Mesenchymal stem cell (in vitro differentiated cells and primary cell): ENCODE measurements at regions not wholly inside any gene's neighbourhood (a gene's known extent, or its start where the extent isn't known, plus 50 kb on each side); places are given as distances from the start of the nearest gene placed in this dataset.

ENCODE experiments used
- DNase-seq: peaks from one replicate; pipeline ENCODE4 v3.0.0-alpha.2; 2013
- H2AFZ ChIP-seq: one replicate; pipeline ENCODE4 v1.6.1; 2013; ENCODE audit warnings: low read depth, mild to moderate bottlenecking, control low read depth, inconsistent platforms, low read length, moderate library complexity
- H2AK5ac ChIP-seq: 2 replicates; pipeline ENCODE4 v1.6.1; 2013; ENCODE audit warnings: low read length, moderate library complexity, mild to moderate bottlenecking, inconsistent platforms; ENCODE audit not compliant: severe bottlenecking
- H2BK120ac ChIP-seq: one replicate; pipeline ENCODE4 v1.6.1; 2013; ENCODE audit warnings: low read depth, mild to moderate bottlenecking, inconsistent platforms, low read length, moderate library complexity
- H2BK12ac ChIP-seq, 2 experiments: one replicate each; pipeline ENCODE4 v1.6.1; 2013; ENCODE audit warnings: inconsistent platforms in 2 of 2, low read length in 2 of 2, mild to moderate bottlenecking in 2 of 2, moderate library complexity in 2 of 2, control low read depth in 1 of 2
- H2BK15ac ChIP-seq: one replicate; pipeline ENCODE4 v1.6.1; 2013; ENCODE audit warnings: mild to moderate bottlenecking, low read depth, inconsistent platforms; ENCODE audit not compliant: poor library complexity, severe bottlenecking
- H2BK5ac ChIP-seq: 2 replicates; pipeline ENCODE4 v1.6.1; 2013; ENCODE audit warnings: low read depth, mild to moderate bottlenecking, low read length, control low read depth, inconsistent platforms; ENCODE audit not compliant: poor library complexity, severe bottlenecking
- H3K14ac ChIP-seq, 2 experiments: one replicate each; pipeline ENCODE4 v1.6.1; 2013; ENCODE audit warnings: inconsistent platforms in 2 of 2, low read length in 2 of 2, control low read depth in 1 of 2, mild to moderate bottlenecking in 1 of 2, moderate library complexity in 1 of 2
- H3K18ac ChIP-seq, 2 experiments: one replicate each; pipeline ENCODE4 v1.6.1; 2013; ENCODE audit warnings: inconsistent platforms in 2 of 2, low read length in 2 of 2, control low read depth in 1 of 2, low read depth in 1 of 2, mild to moderate bottlenecking in 1 of 2
- H3K23ac ChIP-seq, 2 experiments: one replicate each; pipeline ENCODE4 v1.6.1; 2013; ENCODE audit warnings: inconsistent platforms in 2 of 2, low read length in 2 of 2, mild to moderate bottlenecking in 2 of 2, moderate library complexity in 2 of 2, control low read depth in 1 of 2
- H3K27ac ChIP-seq: 2 replicates; pipeline ENCODE4 v1.5.1; 2013; ENCODE audit warnings: mild to moderate bottlenecking, moderate library complexity, low read length, control low read depth, inconsistent platforms; ENCODE audit not compliant: poor library complexity, severe bottlenecking
- H3K27me3 ChIP-seq, 2 experiments: 2 replicates each; pipeline versions ENCODE4 v1.6.1 to v1.7.0; 2013; ENCODE audit warnings: low read length in 2 of 2, mild to moderate bottlenecking in 2 of 2, moderate library complexity in 2 of 2, control low read depth in 1 of 2, inconsistent platforms in 1 of 2; ENCODE audit not compliant: control insufficient read depth in 1 of 2, insufficient read depth in 1 of 2
- H3K36me3 ChIP-seq, 2 experiments: 2 replicates each; pipeline versions ENCODE4 v1.6.1 to v1.7.0; 2013; ENCODE audit warnings: low read length in 2 of 2, control low read depth in 1 of 2, inconsistent platforms in 1 of 2, low read depth in 1 of 2, mild to moderate bottlenecking in 1 of 2; ENCODE audit not compliant: insufficient read depth in 2 of 2, control insufficient read depth in 1 of 2
- H3K4ac ChIP-seq, 2 experiments: one replicate each; pipeline ENCODE4 v1.6.1; 2013; ENCODE audit warnings: inconsistent platforms in 2 of 2, low read length in 2 of 2, mild to moderate bottlenecking in 2 of 2, moderate library complexity in 2 of 2, control low read depth in 1 of 2, low read depth in 1 of 2
- H3K4me1 ChIP-seq: 2 replicates; pipeline ENCODE4 v1.6.1; 2013; ENCODE audit warnings: low read depth, low read length, control low read depth; ENCODE audit not compliant: control insufficient read depth, insufficient read depth
- H3K4me2 ChIP-seq: 2 replicates; pipeline ENCODE4 v1.6.1; 2013; ENCODE audit warnings: low read length, mild to moderate bottlenecking, inconsistent platforms; ENCODE audit not compliant: poor library complexity, severe bottlenecking
- H3K4me3 ChIP-seq, 2 experiments: 2 replicates each; pipeline versions ENCODE4 v1.5.1 to v1.7.0; 2013; ENCODE audit warnings: low read length in 2 of 2, mild to moderate bottlenecking in 2 of 2, control low read depth in 1 of 2, low read depth in 1 of 2; ENCODE audit not compliant: insufficient read depth in 1 of 2
- H3K79me1 ChIP-seq: replicated peaks from 2 replicates; pipeline ENCODE4 v1.6.1; 2013; ENCODE audit warnings: mild to moderate bottlenecking, control low read depth, low read length, inconsistent platforms; ENCODE audit not compliant: poor library complexity, severe bottlenecking
- H3K9ac ChIP-seq: 2 replicates; pipeline ENCODE4 v1.7.0; 2013; ENCODE audit warnings: mild to moderate bottlenecking, low read length, moderate library complexity
- H3K9me3 ChIP-seq: 2 replicates; pipeline ENCODE4 v1.7.0; 2013; ENCODE audit warnings: mild to moderate bottlenecking, low read length; ENCODE audit not compliant: control insufficient read depth
- H4K8ac ChIP-seq: one replicate; pipeline ENCODE4 v1.6.1; 2013; ENCODE audit warnings: inconsistent platforms, mild to moderate bottlenecking, low read length, moderate library complexity
- H4K91ac ChIP-seq: one replicate; pipeline ENCODE4 v1.6.1; 2013; ENCODE audit warnings: mild to moderate bottlenecking, low read length, inconsistent platforms
- WGBS: methylation state at CpG from one replicate; pipeline ENCODE4 v1.1.7; 2013; ENCODE audit warnings: mixed read lengths; 5-methylcytosine and 5-hydroxymethylcytosine counted together

- no peak for DNase-seq
- Histone ChIP-seq H2AFZ (no peak overlapping the region), H3K9ac (no peak overlapping the region), H3K4me1 (no peaks in the 10 kb centered on the region), H2BK12ac (no peak overlapping the region), H3K27ac (no peak overlapping the region), H3K14ac (no peak overlapping the region), H3K79me1 (no peaks in the 10 kb centered on the region), H3K4ac (no peak overlapping the region), H3K27me3 (peaks cover 0 to 23% of the 10 kb centered on the region in 2 experiments), H4K8ac (no peak overlapping the region), H3K36me3 (no peaks in the 10 kb centered on the region), H4K91ac (no peak overlapping the region), H2BK15ac (no peak overlapping the region), H3K4me2 (no peak overlapping the region), H3K18ac (no peak overlapping the region), H3K4me3 (no peak overlapping the region), H3K9me3 (peaks cover 4% of the 10 kb centered on the region), H2BK120ac (no peak overlapping the region), H3K23ac (no peak overlapping the region), H2AK5ac (no peak overlapping the region), H2BK5ac (no peak overlapping the region)
- 68% methylated on average over 4 of the region's 4 CpGs for WGBS
Observed at GRCh38 chr12:116647813-116648212, 88.6 kb downstream of the MAP1LC3B2 start.

DNA sequence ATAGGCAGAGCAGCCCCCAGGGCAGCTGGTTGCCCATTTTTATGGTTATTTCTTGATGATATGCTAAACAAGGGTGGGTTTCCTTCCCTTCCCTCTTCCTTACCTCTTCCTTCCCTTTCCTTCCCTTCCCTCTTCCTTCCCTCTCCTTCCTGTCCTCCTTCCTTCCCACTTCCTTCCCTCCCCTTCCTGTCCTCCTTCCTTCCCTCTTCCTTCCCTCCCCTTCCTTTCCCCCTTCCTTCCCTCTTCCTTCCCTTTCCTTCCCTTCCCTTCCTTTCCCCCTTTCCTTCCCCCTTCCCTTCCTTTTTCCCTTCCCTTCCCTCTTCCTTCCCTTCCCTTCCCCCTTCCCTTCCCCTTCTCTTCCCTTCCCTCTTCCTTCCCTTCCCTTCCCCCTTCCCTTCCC is 87.7 kb downstream of the MAP1LC3B2 start:
- H3K4ac ChIP-seq = no peak overlapping the region

DNA sequence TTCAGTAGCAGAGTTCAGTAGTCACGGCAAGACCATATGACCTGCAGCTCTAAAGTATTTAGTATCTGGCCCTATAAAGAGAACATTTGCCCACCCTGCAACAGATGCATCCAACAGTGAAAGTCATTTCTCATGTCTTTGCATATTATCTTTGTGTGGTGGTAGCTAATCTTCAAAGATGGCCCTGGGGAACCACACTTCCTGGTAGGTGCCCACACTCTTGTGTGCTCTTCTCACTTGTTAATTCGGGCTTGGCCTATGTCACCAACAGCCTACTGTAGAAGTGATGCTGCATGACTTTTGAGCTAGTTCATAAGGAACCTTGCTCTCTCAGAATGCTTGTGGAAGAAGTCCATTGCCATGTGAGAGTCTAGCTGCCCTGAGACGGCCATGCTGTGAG is 85.6 kb downstream of the MAP1LC3B2 start:
- no peak overlapping the region for H3K27ac ChIP-seq
- no peak for DNase-seq
- no peaks in the 10 kb centered on the region for H3K79me1 ChIP-seq
- H3K18ac ChIP-seq = no peak overlapping the region
- H3K4me1 ChIP-seq = no peaks in the 10 kb centered on the region
- 93% methylated on average over 3 of the region's 3 CpGs for WGBS
- no peak overlapping the region for H2AK5ac ChIP-seq
- peaks cover 0 to 19% of the 10 kb centered on the region in 2 experiments for H3K27me3 ChIP-seq
- H3K9ac ChIP-seq = no peak overlapping the region
- H3K9me3 ChIP-seq = peaks cover 4% of the 10 kb centered on the region
- no peak overlapping the region for H2BK15ac ChIP-seq
- H3K4me3 ChIP-seq = no peak overlapping the region
- H4K8ac ChIP-seq = no peak overlapping the region
- H3K4ac ChIP-seq = no peak overlapping the region
- H4K91ac ChIP-seq = no peak overlapping the region
- no peak overlapping the region for H2AFZ ChIP-seq
- no peak overlapping the region for H3K4me2 ChIP-seq
- H2BK5ac ChIP-seq = no peak overlapping the region
- H3K14ac ChIP-seq = peak overlapping the region in 1 of 2 experiments; percentile 46
- no peaks in the 10 kb centered on the region for H3K36me3 ChIP-seq
- H2BK12ac ChIP-seq = no peak overlapping the region
- no peak overlapping the region for H3K23ac ChIP-seq
- no peak overlapping the region for H2BK120ac ChIP-seq

More for the DNA sequence above, 87.7 kb downstream of the MAP1LC3B2 start:
- H3K4me2 ChIP-seq = no peak overlapping the region
- H2AK5ac ChIP-seq = no peak overlapping the region
- no peak overlapping the region for H2AFZ ChIP-seq
- H2BK15ac ChIP-seq = no peak overlapping the region
- H2BK5ac ChIP-seq = no peak overlapping the region
- no peak overlapping the region for H3K4me3 ChIP-seq
- DNase-seq = no peak
- H3K18ac ChIP-seq = no peak overlapping the region
- H3K27me3 ChIP-seq = peaks cover 0 to 19% of the 10 kb centered on the region in 2 experiments
- H3K79me1 ChIP-seq = no peaks in the 10 kb centered on the region
- no peaks in the 10 kb centered on the region for H3K36me3 ChIP-seq
- no peak overlapping the region for H4K91ac ChIP-seq
- H3K27ac ChIP-seq = no peak overlapping the region
- H4K8ac ChIP-seq = no peak overlapping the region
- no peak overlapping the region for H3K14ac ChIP-seq
- H2BK120ac ChIP-seq = no peak overlapping the region
- H3K9ac ChIP-seq = no peak overlapping the region
- H2BK12ac ChIP-seq = no peak overlapping the region
- H3K9me3 ChIP-seq = peaks cover 4% of the 10 kb centered on the region
- no peaks in the 10 kb centered on the region for H3K4me1 ChIP-seq
- H3K23ac ChIP-seq = no peak overlapping the region

GRCh38 chr12:116642683-116643082 is 83.5 kb downstream of the MAP1LC3B2 start:
- Histone ChIP-seq H3K79me1 (no peaks in the 10 kb centered on the region), H3K27ac (no peak overlapping the region), H3K9ac (no peak overlapping the region), H3K36me3 (no peaks in the 10 kb centered on the region), H3K4me3 (no peak overlapping the region), H2AFZ (no peak overlapping the region), H3K18ac (no peak overlapping the region), H4K91ac (no peak overlapping the region), H3K14ac (no peak overlapping the region), H2BK15ac (no peak overlapping the region), H3K23ac (no peak overlapping the region), H3K27me3 (peaks cover 0 to 14% of the 10 kb centered on the region in 2 experiments), H3K4me1 (no peaks in the 10 kb centered on the region), H2BK12ac (no peak overlapping the region), H3K9me3 (peaks cover 4% of the 10 kb centered on the region), H2BK120ac (no peak overlapping the region), H2AK5ac (no peak overlapping the region), H2BK5ac (no peak overlapping the region), H3K4ac (no peak overlapping the region), H4K8ac (no peak overlapping the region), H3K4me2 (no peak overlapping the region)
- no peak for DNase-seq
- 75% methylated on average over 1 of the region's 2 CpGs for WGBS
